IPS-18a (cell line): ENCODE measurements at regions not wholly inside any gene's neighbourhood (a gene's known extent, or its start where the extent isn't known, plus 50 kb on each side); places are given as distances from the start of the nearest gene placed in this dataset.

Experiments used
- H3K27ac ChIP-seq: one replicate; pipeline ENCODE4 v1.5.1; 2013; ENCODE audit warnings: low read length
- H3K27me3 ChIP-seq: one replicate; pipeline ENCODE4 v1.6.1; 2013; ENCODE audit warnings: mild to moderate bottlenecking, low read length; ENCODE audit not compliant: control insufficient read depth, insufficient read depth
- H3K36me3 ChIP-seq: one replicate; pipeline ENCODE4 v1.6.1; 2013; ENCODE audit warnings: low read depth, low read length; ENCODE audit not compliant: control insufficient read depth
- H3K4me1 ChIP-seq: one replicate; pipeline ENCODE4 v1.6.1; 2013; ENCODE audit warnings: low read depth, low read length; ENCODE audit not compliant: control insufficient read depth
- H3K4me3 ChIP-seq: one replicate; pipeline ENCODE4 v1.5.1; 2013; ENCODE audit warnings: low read length
- H3K9ac ChIP-seq: one replicate; pipeline ENCODE4 v1.6.1; 2013; ENCODE audit warnings: mild to moderate bottlenecking, low read length, moderate library complexity
- H3K9me3 ChIP-seq: one replicate; pipeline ENCODE4 v1.6.1; 2013; ENCODE audit warnings: low read depth, low read length; ENCODE audit not compliant: control insufficient read depth

DNA sequence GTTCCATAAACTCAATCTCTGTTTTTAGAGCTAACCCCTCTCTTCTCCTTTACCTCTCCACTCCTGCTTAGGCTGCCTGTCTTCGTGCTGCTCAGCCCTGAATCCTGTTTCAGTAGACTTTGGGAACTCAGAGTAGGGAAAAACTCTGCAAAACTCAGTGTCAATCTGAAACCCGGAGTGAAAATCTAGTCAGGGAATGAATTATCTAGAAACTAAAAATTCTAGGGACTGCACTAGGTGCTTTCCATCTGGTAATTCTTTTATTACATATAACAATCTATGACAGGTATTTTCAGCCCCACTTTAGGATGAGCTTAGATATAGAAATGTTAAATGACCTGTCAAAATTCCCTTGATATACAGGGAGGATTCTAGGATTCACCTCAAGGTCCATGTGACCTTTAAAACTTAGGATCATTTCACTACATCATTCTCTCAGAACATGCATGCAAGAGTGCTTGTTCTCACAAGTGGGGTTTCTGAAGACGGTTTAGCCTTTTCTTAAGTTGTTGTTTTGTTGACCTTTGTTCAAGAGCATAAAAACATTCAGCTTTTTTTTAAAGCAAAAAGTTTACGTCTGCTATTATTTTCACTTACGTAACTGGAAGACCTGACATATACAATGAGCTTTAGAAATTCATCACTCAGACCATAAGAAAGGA lies 108.2 kb upstream of the MBNL1 start:
- no peaks in the 10 kb centered on the region for H3K4me1 ChIP-seq
- no peaks in the 10 kb centered on the region for H3K9me3 ChIP-seq
- H3K36me3 ChIP-seq: no peaks in the 10 kb centered on the region
- H3K27ac ChIP-seq: no peak overlapping the region
- no peak overlapping the region for H3K4me3 ChIP-seq
- H3K27me3 ChIP-seq: no peaks in the 10 kb centered on the region
- H3K9ac ChIP-seq: no peak overlapping the region

DNA sequence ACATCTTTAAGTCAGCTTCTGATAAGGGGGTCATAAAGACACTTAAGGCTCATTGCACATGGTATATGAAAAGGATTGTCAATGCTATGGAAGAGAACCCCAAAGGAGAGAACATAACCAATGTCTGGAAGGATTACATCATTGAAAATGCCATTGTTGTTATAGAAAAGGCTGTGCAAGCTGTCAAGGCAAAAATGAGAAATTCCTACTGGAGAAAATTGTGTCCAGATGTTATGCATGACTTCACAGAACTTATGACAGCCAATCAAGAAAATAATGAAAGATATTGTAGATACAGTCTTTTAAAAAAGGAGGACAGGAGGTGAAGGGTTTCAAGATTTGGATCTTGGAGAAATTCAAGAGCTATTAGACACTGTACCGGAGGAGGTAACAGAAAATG lies 96.3 kb upstream of the MBNL1 start:
- no peaks in the 10 kb centered on the region for H3K9me3 ChIP-seq
- H3K4me1 ChIP-seq: no peaks in the 10 kb centered on the region
- H3K27me3 ChIP-seq: no peaks in the 10 kb centered on the region
- no peak overlapping the region for H3K4me3 ChIP-seq
- no peak overlapping the region for H3K27ac ChIP-seq
- no peak overlapping the region for H3K9ac ChIP-seq
- no peaks in the 10 kb centered on the region for H3K36me3 ChIP-seq

DNA sequence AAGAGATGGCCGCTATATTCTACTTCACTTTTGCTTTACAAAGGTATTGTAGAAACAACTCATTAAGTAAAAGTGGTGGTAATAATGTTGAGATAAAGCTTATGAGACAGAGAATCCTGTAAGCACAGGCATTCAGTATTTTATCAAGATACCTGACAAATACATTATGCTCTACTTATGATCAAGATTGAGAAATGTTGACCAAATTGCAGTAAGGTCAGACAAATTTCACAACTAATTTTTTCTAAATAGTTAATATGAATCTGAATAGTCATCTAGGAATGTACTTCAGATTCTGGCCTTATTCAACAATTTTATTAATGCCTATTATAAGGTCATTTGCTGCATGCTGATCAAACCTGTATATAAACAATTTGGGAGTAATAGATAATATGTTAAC lies 95.1 kb upstream of the MBNL1 start:
- Histone ChIP-seq H3K4me3 (no peak overlapping the region), H3K27ac (no peak overlapping the region), H3K9ac (no peak overlapping the region), H3K9me3 (no peaks in the 10 kb centered on the region), H3K4me1 (no peaks in the 10 kb centered on the region), H3K36me3 (no peaks in the 10 kb centered on the region), H3K27me3 (no peaks in the 10 kb centered on the region)

DNA sequence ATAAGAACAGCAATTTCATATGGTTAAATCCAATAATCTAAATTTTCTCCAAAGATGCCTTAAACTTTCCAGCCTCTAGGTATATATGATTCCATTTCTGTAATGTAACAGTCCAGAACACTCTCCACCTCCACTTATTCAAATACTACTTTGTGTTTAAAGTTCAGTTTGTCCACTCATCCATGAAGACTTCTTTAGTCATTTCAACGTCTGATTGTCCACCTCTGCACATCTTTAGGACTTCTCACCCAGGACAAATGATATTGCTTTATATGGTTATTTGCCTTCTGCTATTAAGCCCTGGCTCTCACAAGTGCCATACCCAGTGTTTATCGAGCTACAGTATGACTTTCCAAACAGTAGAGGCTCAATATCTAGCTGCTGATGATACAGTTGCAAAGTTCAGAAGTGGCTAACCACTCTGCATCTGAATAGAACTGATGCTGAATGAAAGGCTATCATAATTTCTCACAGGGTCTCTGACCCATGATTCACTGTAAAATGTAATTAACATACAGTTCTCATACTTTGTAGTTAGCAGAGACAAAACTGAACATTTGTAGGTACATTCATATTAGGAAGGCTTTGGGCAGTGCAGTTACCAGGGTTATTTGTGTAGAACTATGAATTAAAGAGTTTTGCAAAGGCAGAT lies 93.7 kb upstream of the MBNL1 start:
- H3K36me3 ChIP-seq: no peaks in the 10 kb centered on the region
- no peak overlapping the region for H3K27ac ChIP-seq
- H3K4me3 ChIP-seq: no peak overlapping the region
- no peaks in the 10 kb centered on the region for H3K9me3 ChIP-seq
- no peaks in the 10 kb centered on the region for H3K4me1 ChIP-seq
- no peak overlapping the region for H3K9ac ChIP-seq
- H3K27me3 ChIP-seq: no peaks in the 10 kb centered on the region

DNA sequence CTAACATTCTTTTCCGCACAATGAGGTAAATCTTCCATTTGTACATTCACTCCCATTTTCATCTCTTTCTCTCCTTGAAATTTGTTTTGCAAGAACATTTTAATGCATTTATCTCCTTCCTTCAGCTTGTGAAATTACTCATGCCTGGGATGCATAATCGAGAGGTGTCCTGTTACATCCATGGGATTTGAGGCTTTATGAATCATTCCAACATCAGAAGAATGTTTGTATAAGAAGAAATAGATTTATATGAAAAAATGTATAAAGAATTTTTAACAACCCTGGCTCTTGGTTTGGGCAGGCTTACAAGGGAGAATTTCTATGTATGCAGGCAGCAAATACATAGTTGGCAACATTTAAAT lies 93.2 kb upstream of the MBNL1 start:
- Histone ChIP-seq H3K9me3 (no peaks in the 10 kb centered on the region), H3K27ac (no peak overlapping the region), H3K4me1 (no peaks in the 10 kb centered on the region), H3K9ac (no peak overlapping the region), H3K4me3 (no peak overlapping the region), H3K27me3 (no peaks in the 10 kb centered on the region), H3K36me3 (no peaks in the 10 kb centered on the region)

DNA sequence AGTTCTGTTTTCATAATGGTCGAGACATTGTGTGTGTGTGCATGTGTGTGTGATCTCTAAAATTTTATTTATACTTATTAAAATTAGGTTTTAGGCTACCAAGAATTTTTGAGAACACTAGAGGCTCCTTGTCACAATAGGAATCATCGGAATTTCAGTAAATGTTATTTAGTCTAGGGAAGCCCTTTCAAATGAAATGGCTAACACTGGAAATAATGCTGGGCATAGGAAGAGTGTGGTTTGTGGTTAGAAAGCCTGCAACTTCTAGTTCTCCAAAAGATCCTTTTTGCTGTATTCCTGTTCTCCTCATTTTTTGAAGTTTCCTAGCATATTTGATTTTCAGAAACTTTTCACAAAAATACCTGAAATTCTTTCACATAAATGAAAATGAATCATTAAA lies 92.5 kb upstream of the MBNL1 start:
- Histone ChIP-seq H3K36me3 (no peaks in the 10 kb centered on the region), H3K9me3 (no peaks in the 10 kb centered on the region), H3K27ac (no peak overlapping the region), H3K9ac (no peak overlapping the region), H3K4me3 (no peak overlapping the region), H3K4me1 (no peaks in the 10 kb centered on the region), H3K27me3 (no peaks in the 10 kb centered on the region)

DNA sequence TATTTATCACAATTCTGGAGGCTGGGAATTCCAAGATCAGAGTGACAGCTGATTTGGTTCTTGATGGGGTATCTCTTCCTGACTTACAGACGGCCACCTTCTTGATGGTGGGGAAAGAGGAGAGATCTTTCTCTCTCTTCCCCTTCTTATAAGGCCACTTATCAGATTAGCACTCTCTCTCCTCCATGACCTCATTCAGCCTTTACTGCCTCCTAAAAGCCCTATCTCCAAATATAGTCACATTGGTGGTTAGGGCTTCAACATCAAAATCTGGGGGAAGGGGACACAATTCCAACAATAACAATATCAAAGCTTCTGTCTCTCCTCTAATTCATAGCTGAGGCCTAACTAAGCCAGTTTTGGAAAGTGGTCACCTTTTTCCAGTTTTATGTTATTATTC lies 91.7 kb upstream of the MBNL1 start:
- Histone ChIP-seq H3K27me3 (no peaks in the 10 kb centered on the region), H3K9ac (no peak overlapping the region), H3K27ac (no peak overlapping the region), H3K9me3 (no peaks in the 10 kb centered on the region), H3K4me3 (no peak overlapping the region), H3K36me3 (no peaks in the 10 kb centered on the region), H3K4me1 (no peaks in the 10 kb centered on the region)

DNA sequence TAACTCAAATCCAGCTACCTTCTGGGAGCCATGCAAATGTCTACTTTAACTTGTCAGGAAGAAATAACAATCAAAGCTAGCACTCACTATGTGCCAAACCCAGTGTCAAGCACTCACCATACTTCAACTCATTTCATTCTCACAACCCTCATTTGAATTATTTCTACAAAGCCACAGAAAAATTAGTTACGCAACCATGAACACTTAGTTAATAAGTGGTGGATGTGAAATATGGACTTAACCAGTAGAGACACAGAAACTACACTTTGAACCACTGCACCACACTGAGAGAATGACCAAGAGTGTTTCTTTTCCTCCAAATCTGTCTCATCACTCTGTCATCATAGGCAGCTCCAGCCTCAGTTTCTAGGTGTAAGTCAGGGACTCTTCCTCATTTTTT lies 91.0 kb upstream of the MBNL1 start:
- Histone ChIP-seq H3K9ac (no peak overlapping the region), H3K36me3 (no peaks in the 10 kb centered on the region), H3K4me1 (no peaks in the 10 kb centered on the region), H3K27ac (no peak overlapping the region), H3K27me3 (no peaks in the 10 kb centered on the region), H3K4me3 (no peak overlapping the region), H3K9me3 (no peaks in the 10 kb centered on the region)

DNA sequence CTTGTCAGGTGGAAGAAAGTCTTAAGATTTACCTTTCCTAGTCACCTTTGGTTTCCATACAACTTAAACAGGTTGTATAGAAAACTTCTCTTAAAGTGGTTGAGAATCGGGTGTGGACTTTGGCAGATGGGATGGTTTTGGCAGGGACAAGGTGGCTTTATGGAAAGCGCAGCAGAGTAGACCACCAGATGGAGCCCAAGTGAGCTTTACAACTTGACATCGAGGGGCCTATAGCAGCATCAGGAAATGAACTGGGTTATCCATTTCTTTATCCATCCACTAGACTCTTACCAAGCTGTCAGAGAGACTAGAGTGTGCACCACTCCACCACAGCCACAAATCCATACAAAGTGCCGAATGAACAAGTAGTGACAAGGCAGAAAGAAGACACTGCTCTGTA lies 85.3 kb upstream of the MBNL1 start:
- Histone ChIP-seq H3K9ac (no peak overlapping the region), H3K36me3 (no peaks in the 10 kb centered on the region), H3K27me3 (no peaks in the 10 kb centered on the region), H3K4me1 (no peaks in the 10 kb centered on the region), H3K9me3 (no peaks in the 10 kb centered on the region), H3K4me3 (no peak overlapping the region), H3K27ac (no peak overlapping the region)

DNA sequence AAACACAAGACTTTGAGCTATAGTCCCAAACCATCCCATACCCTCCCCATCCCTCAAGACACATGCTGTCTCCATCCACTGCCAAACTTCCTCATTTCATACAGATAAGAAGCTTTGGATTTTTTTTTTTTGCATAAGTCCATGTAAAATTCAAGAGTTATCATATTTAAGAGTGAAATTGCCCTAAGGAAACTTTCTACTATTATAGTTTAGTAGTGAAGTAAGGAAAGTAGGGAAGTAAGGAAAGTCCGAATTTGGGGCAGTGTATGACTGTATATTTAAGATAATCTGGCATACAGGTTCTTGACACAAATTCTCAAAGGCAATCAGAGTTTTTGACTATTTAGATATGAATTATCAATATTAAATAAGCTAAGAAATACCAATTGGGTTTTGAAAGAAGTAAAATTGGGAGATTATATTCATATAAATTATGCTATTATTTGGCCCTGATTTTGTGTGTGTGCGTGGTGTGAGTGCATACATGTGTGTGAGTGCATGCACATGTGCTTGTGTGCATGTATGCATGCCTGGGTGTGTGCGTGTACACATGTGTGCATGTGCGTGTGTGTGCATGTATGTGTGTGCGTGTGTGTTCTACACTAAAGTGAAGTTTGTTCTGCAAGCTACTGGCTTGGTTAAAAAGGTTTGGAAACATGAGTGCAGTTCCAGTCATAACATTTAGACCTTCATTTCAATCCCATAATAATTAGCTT lies 83.6 kb upstream of the MBNL1 start:
- H3K4me3 ChIP-seq: no peak overlapping the region
- H3K27ac ChIP-seq: no peak overlapping the region
- H3K9ac ChIP-seq: no peak overlapping the region
- no peaks in the 10 kb centered on the region for H3K9me3 ChIP-seq
- H3K27me3 ChIP-seq: no peaks in the 10 kb centered on the region
- no peaks in the 10 kb centered on the region for H3K36me3 ChIP-seq
- H3K4me1 ChIP-seq: no peaks in the 10 kb centered on the region

DNA sequence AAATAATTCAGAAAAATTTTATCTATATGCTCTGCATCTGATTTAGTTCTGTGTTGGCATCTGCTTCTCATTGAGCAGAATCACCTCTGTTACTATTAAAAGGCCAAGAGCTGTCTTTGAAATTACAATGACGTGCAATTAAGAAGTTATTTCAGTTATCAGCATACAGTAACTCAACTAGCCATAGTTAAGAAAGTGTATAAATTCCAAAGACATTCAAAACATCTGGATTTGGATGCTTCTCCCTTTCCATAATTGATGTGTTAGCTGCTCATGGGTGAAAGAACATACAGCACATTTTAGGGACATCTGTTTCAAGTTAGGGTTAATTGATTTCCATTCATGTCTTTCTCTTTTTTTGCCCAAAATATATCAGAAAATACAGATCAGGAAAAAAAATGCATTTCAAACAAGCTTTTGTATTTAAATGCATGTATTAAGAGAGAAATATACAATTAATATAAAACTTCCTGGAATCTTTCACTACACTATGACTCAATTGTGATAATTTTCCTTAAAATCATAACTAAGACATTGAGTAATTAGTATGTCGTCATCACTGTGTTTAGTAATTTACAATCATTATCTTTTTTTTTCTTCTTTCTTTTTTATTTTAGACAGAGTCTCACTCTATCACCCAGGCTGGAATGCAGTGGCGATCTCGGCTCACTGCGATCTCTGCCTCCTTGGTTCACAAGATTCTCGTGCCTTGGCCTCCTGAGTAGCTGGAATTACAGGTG lies 82.7 kb upstream of the MBNL1 start:
- Histone ChIP-seq H3K9me3 (no peaks in the 10 kb centered on the region), H3K36me3 (no peaks in the 10 kb centered on the region), H3K9ac (no peak overlapping the region), H3K27me3 (no peaks in the 10 kb centered on the region), H3K27ac (no peak overlapping the region), H3K4me3 (no peak overlapping the region), H3K4me1 (no peaks in the 10 kb centered on the region)
